Frontal cortex (tissue), 3 donors: ENCODE measurements at regions not wholly inside any gene's neighbourhood (a gene's known extent, or its start where the extent isn't known, plus 50 kb on each side); places are given as distances from the start of the nearest gene placed in this dataset.

Source experiments
- DNase-seq, 2 donors: peaks; one replicate each; pipeline ENCODE4 v3.0.0; 2012; ENCODE audit warnings: low spot score in 2 of 2
- FAIRE-seq: peaks from 2 replicates; lab custom pipeline; 2012; peaks lifted over from hg19 to GRCh38; lab: Jason Lieb, UNC
- donor health status: control.
- donor health status: control.
- donor health status: control.

DNA sequence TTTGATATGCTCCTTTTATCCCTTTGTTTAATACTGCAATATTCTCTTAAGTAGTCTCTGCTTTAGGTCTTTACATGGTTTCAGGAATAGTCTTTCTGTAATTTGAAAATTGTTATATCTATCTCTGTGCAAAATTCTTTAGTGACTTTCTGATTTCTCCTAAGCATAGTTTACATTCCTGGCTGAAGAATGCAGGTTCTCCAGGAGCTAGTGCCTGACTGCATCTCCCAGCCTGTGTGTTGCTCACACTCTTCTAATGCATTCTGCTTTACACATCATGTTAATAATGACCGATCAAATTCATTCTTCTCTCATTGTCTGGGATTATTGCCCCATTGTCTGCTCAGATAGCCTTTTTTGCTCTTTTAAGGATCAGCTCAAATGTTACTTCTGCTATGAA, 1349.2 kb downstream of the DSC3 start:
- DNase-seq (no peak), FAIRE-seq (no peak)

DNA sequence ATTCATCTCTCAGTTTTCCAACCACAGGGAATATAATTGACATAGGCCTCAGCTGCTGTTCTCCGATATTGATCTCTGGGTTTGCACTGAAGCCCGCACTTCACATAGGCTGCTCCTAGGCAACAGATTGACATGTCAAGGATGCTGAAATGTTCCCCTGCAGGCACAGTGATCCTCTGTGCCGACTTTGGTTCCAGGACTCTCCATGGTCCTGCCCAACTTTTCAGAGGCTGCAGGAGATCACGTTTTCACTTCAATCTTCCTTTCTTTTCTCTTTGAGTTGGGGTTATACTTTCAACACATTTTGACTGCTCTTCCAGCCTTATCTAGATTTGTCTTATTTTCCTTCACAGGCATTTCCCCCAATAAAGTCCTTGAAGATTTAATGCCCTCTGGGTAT, 1361.0 kb downstream of the DSC3 start:
- FAIRE-seq (no peak), DNase-seq (no peak)

DNA sequence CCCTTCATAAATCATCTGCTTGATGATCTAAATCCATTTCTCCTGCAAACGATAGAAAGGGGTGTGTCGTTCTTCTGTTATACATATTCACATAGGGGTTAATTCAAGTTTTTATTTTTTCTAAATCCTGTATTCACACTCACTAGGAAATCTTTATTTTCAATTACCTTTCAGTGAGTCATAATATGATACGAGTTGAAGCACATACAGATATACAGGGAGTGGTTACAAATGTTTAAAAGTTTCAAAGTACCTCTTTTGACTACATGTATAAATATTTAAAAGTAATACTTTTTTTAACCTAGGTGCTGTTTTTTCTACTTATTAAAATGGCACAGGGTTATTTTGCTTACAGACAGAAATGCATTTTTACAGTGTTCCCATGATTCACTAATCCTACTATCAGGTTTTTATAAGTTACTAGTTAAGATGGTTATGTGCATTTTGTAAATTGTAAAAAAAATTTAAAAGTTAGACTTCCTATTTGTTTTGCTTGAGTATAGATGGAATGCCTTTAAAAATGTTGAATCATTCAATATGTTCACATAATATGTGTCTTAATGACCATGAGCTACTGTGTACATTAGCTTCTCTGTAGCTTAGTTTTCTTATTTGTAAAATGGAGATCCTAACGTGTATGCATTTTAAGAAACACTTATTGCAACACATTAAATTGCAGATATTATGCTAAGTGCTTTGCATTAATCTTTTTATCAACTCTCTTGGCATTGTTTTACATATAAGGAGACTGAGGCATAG, 1378.1 kb downstream of the DSC3 start:
- DNase-seq (no peak), FAIRE-seq (no peak)

DNA sequence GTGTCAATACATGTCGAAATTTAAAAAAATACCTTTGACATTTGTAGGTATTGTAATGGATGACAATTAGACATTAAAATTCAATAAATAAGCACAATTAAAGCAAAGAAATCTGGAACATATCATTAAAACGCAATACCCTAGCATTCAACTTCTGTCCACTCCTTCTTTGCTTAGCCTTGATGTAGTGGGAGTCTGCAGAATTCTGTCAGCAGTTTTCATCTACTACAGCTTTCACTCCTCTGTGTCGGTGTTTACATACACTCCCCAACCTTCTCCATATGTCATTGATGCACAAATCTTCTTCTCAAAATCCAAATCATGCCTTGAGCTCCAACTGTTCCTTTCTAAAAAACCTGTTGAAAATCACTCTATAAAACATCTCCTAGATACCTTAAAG, 1380.6 kb downstream of the DSC3 start:
- no peak for DNase-seq
- FAIRE-seq, result no peak

DNA sequence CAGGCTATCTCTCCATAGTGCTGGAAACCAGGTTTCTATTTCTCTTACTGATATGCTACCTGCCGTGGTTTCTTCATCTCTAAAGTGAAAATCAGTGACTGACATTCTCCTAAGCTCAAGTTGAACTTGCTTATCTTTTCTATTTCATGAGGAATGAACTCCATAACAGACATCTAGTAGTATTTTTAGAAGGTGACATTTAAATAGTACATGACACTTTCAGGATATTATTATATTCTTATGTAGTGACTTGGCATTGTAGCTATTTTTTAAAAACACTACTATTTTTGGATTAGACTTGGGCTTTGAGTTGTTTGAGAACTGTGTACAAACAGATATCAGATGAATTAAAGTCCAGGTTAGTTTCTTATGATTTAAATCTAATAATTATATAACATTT, 1381.8 kb downstream of the DSC3 start:
- FAIRE-seq, result no peak

DNA sequence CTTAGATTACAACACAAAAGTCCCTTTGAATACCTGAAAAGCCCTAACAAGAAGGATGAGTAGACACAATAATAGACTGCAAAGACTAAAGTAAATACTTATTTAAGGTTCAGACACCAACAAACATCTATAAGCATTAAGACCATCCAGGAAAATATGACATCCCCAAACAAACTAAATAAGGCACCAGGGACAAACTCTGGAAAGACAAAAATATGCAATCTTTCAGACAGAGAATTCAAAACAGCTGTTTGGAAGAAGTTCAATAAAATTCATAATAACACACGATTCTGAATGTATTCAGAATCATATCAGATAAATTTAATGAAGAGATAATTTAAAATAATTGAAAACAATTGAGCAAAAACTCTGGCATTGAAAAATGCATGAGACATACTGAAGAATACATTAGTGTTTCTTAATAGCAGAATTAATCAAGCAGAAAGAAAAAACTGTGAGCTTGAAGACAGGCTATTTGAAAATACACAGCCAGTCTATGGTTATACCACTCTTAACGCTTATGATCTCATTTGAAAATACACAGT, 1388.8 kb downstream of the DSC3 start:
- DNase-seq (no peak), FAIRE-seq (no peak)

More for the DNA sequence above, 1381.8 kb downstream of the DSC3 start:
- DNase-seq, result no peak

DNA sequence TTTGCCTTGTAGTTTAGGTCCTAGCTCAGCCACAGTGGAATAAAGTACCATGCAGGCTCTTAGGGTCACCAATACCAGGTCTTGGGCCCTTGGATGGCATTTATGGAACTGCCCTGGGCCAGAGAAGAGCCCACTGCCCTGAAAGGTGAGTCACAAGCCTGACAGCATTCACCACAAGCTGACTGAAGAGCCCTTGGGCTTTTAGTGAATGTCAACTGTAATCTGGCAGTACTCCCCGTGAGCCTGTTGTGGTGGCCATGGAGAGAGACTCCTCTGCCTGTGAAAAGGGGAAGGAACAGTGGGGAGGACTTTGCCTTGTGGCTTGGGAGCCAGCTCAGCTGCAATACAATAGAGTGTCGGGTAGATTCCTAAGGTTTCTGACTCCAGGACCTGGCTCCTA, 1389.7 kb downstream of the DSC3 start:
- FAIRE-seq (no peak), DNase-seq (no peak)

DNA sequence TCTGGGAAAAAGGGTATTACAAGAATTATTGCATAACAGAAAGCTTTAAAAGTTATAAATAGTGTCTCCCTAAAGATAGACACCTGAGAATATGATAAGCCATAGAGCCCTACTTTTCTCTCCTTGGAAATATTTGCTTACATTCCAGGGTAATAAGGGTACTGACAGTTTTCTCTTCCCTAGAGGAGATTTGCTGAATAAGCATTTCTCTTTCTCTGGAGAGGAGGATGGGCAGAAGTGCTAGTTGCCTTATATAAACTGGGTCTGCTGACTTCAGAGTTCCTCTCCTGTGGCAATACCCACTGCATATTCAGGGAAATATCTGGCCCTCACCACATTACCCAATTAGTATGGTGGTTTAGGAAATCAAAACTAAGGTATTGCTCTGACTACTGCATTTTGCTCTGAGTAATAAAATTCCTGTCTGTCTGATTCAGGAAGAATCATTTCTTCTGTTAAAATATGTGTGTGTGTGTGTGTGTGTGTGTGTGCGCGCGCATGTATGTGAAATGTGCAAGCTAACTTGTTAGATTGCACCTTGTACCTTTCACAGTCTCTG, 1391.3 kb downstream of the DSC3 start:
- FAIRE-seq, result no peak
- DNase-seq, result no peak

DNA sequence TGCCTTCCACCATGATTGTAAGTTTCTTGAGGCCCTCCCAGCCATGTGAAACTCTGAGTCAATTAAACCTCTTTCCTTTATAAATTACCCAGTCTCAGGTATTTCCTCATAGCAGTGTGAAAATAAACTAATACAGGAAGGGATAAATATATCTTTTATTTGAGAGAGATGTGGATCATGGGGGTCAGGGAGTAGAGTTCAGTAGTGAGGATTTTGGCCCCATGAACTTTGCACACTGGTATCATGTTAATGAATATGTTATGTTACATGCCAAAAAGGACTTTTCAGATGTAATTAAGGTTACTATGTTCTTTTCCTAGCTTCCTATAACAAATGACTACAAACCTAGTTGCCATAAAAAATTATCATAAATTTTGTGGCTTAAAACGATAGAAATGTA, 1393.7 kb downstream of the DSC3 start:
- no peak for FAIRE-seq
- no peak for DNase-seq

DNA sequence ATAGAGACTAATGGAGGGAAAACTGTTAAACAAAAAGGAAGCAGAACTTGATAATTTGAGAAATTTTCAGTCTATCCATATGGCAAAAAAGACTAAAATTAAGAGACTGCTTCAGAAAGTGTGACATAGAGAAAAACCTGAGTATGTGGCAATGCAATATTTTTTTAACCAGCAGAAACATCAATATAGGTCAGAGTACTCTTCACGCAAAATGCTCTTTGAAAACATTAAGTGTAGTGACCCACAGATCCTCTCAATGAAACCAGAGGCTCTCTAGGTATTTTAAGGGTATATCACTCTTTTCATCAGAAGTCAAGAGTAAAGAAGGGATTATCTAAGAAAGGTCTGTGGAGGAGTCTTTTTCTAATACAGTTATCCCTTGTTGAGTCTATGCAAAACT, 1394.8 kb downstream of the DSC3 start:
- no peak for DNase-seq
- FAIRE-seq, result no peak

DNA sequence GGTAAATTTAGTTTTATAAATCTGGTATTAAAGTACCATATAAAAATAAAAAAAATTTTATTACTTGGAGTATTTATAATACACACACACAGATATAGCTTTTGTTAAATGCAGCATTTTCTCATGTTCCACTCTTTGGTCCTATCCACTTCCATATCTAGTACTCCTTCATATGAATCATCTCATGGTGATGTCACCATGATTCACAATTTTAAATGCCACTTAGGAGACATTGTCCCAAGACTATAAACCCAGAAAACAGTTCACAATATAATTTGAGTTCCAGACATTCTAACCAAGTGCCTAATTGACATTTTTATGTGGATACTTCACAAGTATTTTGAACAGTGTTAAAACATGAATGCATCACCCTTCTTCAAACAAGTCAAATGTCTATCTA, 1398.3 kb downstream of the DSC3 start:
- FAIRE-seq, result peak; percentile 19
- no peak for DNase-seq

DNA sequence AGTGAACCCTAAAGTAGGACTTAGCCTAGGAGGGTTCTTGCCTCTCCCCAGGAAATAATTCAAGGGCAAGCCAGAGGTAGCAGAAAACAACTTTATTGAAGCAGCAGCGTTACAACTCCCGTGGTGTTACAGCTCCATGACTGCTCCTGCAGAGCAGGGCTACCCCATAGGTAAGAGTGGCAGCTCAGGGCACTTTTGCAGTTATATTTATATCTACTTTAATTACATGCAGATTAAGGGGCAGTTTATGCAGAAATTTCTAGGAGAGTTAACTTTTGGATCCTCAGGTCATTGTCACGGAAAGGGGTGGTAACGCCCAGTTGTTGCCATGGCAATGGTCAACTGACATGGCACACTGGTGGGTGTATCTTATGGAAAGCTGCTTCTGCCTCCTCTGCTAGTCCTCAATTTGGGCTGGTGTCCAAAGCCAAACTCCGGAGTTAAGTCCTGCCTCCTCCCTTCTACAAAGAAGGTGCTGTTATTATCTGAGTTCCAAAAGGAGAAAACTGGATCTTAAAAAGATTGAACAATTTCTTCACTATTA, 1413.0 kb downstream of the DSC3 start:
- no peak for DNase-seq
- FAIRE-seq, result no peak

DNA sequence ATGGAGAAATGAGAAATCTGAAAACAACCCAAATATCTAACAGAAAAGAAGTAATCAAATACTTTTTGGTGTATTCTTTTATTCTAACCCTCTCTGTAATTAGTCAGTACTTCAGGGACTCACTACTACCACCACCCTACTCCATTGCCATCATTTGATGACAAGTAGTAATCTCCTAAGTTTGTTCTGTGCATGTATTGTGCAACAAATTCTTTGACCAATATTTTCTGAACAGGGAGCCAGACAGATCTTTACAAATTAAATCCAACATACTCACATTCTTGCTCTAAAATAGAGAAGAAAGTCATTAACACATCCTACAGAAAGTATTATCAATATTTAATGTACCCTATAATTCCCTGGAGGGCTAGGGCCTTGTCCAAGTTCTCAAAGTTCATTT, 1416.4 kb downstream of the DSC3 start:
- FAIRE-seq, result no peak

DNA sequence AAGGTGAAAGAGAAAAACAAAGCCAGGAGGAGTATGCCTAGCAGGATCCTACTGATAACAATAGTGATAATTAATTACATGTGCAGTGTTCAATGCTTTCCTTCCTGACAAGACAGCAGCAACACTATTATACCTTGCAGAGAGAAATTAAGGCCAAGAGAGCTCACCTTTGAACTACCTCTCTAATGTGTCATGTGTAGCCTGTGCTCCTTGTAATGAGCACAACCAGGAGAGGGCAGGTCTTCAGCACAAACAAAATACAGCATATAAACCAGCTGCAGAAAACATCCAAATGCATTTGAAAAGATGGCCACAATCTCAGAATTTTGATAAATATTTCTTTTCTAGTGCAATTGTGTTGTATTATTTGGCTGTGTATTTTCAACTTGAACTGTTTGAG, 1425.7 kb downstream of the DSC3 start:
- FAIRE-seq (no peak), DNase-seq (no peak)

More for the DNA sequence above, 1416.4 kb downstream of the DSC3 start:
- no peak for DNase-seq

DNA sequence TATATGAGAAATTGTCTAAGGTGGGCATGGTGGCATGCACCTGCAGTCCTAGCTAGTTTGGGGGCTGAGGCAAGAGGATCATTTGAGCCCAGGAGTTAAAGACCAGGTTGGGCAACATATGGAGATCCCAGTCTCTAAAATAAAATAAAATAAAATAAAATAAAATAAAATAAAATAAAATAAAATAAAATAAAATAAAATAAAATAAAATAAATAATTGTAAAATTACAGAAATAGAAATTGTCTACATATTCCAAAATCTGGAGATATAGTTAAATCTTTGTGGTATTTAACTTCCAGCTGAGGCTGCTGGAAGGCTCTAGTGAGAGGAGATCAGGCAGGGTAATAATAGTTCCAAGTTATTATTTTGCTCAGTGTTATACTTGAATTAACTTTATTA, 1432.1 kb upstream of the CDH2 start:
- DNase-seq, result no peak
- FAIRE-seq, result no peak

DNA sequence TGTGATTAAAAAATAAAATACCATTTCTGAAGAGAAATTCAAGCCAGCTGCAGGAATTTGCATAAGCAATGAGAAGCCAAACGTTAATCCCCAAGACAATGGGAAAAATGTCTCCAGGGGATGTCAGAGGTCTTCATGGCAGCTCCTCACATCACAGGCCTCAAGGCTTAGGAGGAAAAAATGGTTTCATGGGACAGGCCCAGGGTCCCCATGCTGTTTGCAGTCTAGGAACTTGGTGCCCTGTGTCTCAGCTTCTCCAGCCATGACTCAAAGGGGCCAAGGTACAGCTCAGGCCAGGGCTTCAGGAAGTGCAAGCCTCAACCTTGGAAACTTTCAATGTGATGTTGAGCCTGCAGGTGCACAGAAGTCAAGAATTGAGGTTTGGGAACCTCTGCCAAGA, 1428.4 kb upstream of the CDH2 start:
- DNase-seq, result no peak
- FAIRE-seq, result no peak

DNA sequence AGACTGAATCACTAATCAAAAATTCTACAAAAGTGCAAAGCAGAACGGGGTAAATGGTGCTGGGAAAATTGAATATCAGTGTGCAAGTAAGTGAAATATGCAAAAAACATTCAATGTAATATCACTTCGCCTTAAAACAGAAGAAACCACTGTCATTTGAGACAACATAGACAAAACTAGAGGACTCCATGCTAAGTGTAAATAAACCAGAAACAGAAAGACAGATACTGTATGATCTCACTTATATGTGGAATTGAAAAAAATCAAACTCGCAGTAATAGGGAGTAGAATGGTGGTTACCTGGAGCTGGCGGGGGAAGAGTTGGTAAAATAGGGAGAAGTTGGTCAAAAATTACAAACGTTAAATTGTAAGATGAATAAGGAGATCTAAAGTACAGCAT, 1420.0 kb upstream of the CDH2 start:
- FAIRE-seq (no peak), DNase-seq (no peak)

DNA sequence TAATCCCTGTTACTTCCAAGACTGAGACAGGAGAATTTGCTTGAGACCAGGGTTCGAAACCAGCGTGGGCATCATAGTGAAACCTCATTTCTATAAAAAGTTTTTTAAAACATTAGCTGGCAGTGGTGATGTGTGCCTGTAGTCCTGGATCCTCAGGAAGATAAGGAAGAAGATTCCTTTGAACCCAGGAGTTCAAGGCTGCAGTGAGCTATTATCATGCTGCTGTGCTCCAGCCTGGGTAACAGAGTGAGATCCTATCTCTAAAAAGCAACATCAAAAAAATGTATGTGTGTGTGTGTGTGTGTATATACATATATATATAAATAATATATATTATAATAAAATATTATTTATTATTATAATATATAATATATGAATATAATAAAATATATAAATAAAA, 1417.6 kb upstream of the CDH2 start:
- no peak for DNase-seq

DNA sequence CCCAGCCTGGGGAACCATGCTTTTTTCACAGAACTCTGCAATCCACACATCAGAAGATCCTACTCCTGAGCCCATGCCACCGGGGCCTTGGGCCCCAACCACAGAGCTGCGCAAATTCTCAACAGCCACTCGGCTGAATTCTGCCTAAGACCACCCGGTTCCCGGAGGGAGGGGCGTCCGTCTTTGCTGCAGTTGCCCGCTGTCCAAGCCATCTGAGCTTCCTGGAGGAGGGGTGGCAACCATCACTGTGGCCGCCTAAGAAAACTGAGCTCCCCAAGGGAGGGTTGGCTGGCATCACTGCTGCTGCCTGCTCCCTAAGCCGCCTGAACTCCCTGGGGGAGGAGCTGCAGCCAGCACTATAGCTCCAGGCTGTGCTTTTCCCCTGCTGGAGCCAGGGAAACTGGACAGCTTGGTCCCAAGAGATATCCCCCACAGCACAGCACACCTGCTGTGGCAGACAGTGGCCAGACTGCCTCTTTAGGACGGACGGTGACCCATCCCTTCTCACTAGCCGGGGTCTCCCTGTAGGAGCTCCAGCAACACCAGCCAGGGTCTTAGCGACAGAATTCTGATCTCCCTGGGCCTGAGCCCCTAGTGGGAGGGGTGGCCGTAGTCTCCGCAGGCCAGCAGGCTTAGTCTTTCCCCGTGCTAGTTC, 1411.6 kb upstream of the CDH2 start:
- FAIRE-seq (no peak), DNase-seq (no peak)

More for the DNA sequence above, 1417.6 kb upstream of the CDH2 start:
- FAIRE-seq, result no peak

DNA sequence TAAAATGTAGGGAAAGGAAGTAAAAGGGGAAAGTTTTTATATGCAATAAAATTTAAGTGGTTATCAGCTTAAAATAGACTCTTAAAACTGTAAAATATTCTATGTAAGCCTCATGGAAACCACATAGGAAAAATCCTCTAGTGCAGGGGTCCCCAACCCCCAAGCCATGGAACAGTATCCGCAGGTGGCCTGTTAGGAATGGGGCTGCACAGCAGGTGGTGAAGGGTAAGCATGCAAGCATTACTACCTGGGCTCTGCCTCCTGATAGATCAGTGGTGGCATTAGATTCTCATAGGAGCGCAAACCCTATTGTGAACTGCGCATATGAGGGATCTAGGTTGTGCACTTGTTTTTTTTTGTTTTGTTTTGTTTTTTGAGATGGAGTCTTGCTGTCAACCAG, 1409.3 kb upstream of the CDH2 start:
- FAIRE-seq, result no peak
- DNase-seq, result no peak

DNA sequence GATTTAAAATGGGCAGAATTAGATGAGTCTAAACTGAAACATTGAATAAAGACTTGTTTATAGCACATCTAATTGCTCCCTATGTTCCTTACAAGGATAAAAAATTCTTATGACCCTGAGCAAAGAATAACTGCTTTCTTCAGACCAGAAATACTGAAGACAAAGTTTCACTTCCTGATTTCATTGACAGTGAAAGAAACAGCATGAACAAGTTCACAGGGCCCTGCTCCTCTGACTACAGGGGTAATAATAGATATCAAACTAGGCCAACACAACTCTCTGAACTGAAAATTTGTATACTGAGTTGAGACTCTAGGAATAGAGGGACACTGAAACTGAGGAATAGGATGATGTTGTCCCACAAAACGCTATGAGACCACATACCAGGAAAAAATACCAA, 1383.3 kb upstream of the CDH2 start:
- FAIRE-seq, result no peak
- no peak for DNase-seq
